ENCODE measurements at regions not wholly inside any gene's neighbourhood (a gene's known extent, or its start where the extent isn't known, plus 50 kb on each side); places are given as distances from the start of the nearest gene placed in this dataset.

DNA sequence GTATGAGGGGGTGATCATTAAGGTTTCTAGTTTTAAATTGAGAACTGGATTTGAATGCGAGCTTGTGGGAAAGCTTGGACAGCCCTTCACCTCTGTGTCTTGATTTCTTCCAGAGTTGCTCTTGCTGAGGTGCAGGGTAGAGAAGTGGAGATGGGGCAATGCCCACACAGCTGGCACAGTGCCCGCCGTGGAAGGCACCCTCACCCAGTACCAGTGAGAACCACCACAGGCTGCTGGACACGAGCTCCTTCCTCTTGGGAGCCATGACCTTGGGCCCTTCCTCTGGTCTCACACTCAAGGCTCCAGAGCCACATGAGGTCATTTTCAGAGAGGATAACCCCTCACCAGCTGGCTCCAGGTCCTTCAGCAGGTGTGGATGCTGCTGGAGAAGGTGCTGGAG, 67.3 kb downstream of the DACT2 start:
- intact Hi-C loops (cut with micrococcal nuclease) (no loop called here), in situ Hi-C loops (cut with MboI) (no loop called here)
- ChIA-PET POLR2A (interaction anchor here (0.6 kb wide), 1 partner anchor 54 kb away, joined by 4 read pairs; no protein-coding TSS in a partner anchor), CTCF (ENCODE audit: low intra/inter-chr PET ratio) (no interaction called here)
- Histone ChIP-seq H4K20me1 (replicated peaks; ENCODE audit: control insufficient read depth, insufficient read depth, low read length) (no peaks in the 10 kb centered on the region; the same call in 1 of the 2 replicates), H3K9ac (ENCODE audit: insufficient read depth in 1 of 2, low read depth in 2 of 2, low read length in 2 of 2) (no peak overlapping the region), H3K9me1 (ENCODE audit: control insufficient read depth, insufficient read depth, low read length) (no peaks in the 10 kb centered on the region), H3K79me2 (ENCODE audit: control insufficient read depth, insufficient read depth, low read length) (no peaks in the 10 kb centered on the region), H3K27me3 (ENCODE audit: control insufficient read depth in 2 of 2, insufficient read depth in 2 of 2, low read length in 2 of 2) (peaks cover 27 to 44% of the 10 kb centered on the region in 2 experiments; a peak in 4 of 5 replicates), H3K4me2 (ENCODE audit: insufficient read depth, low read length) (no peak overlapping the region), H3K4me3 (no peak overlapping the region), H2AFZ (ENCODE audit: low read depth, low read length) (no peak overlapping the region), H3K9me3 (replicated peaks; ENCODE audit: control insufficient read depth, insufficient read depth, low read depth, low read length) (no peaks in the 10 kb centered on the region), H3K36me3 (ENCODE audit: control insufficient read depth, insufficient read depth, low read length) (no peaks in the 10 kb centered on the region), H3K4me1 (replicated peaks in 1 of 2; ENCODE audit: control insufficient read depth in 2 of 2, insufficient read depth in 2 of 2, low read length in 2 of 2) (no peaks in the 10 kb centered on the region), H3K27ac (ENCODE audit: extremely low read depth, low read depth, low read length) (no peak overlapping the region)
- TF ChIP-seq ZNF146 (CRISPR knock-in tag; IDR thresholded peaks at IDR 0.05; ENCODE audit: unreplicated experiment) (no peak), C11orf30 (IDR thresholded peaks at IDR 0.05; ENCODE audit: low read depth) (no peak), MTF1 (CRISPR knock-in tag; IDR thresholded peaks at IDR 0.05; ENCODE audit: borderline replicate concordance) (no peak), L3MBTL2 (IDR thresholded peaks at IDR 0.05) (no peak), ZNF766 (CRISPR knock-in tag; conservative IDR thresholded peaks at IDR 0.05) (no peak), ILK (tag; IDR thresholded peaks at IDR 0.05; ENCODE audit: borderline replicate concordance, low read depth) (no peak), ZNF224 (CRISPR knock-in tag; IDR thresholded peaks at IDR 0.05) (no peak), CBFA2T2 (conservative IDR thresholded peaks at IDR 0.05) (no peak), MAFK (IDR thresholded peaks at IDR 0.05; ENCODE audit: low read length) (no peak), HIVEP1 (CRISPR knock-in tag; IDR thresholded peaks at IDR 0.05) (no peak)
- TF ChIP-seq, protein P1, sequence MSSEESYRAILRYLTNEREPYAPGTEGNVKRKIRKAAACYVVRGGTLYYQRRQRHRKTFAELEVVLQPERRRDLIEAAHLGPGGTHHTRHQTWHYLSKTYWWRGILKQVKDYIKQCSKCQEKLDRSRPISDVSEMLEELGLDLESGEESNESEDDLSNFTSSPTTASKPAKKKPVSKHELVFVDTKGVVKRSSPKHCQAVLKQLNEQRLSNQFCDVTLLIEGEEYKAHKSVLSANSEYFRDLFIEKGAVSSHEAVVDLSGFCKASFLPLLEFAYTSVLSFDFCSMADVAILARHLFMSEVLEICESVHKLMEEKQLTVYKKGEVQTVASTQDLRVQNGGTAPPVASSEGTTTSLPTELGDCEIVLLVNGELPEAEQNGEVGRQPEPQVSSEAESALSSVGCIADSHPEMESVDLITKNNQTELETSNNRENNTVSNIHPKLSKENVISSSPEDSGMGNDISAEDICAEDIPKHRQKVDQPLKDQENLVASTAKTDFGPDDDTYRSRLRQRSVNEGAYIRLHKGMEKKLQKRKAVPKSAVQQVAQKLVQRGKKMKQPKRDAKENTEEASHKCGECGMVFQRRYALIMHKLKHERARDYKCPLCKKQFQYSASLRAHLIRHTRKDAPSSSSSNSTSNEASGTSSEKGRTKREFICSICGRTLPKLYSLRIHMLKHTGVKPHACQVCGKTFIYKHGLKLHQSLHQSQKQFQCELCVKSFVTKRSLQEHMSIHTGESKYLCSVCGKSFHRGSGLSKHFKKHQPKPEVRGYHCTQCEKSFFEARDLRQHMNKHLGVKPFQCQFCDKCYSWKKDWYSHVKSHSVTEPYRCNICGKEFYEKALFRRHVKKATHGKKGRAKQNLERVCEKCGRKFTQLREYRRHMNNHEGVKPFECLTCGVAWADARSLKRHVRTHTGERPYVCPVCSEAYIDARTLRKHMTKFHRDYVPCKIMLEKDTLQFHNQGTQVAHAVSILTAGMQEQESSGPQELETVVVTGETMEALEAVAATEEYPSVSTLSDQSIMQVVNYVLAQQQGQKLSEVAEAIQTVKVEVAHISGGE (CRISPR knock-in tag; IDR thresholded peaks at IDR 0.05), result no peak
- TF ChIP-seq, protein P2, sequence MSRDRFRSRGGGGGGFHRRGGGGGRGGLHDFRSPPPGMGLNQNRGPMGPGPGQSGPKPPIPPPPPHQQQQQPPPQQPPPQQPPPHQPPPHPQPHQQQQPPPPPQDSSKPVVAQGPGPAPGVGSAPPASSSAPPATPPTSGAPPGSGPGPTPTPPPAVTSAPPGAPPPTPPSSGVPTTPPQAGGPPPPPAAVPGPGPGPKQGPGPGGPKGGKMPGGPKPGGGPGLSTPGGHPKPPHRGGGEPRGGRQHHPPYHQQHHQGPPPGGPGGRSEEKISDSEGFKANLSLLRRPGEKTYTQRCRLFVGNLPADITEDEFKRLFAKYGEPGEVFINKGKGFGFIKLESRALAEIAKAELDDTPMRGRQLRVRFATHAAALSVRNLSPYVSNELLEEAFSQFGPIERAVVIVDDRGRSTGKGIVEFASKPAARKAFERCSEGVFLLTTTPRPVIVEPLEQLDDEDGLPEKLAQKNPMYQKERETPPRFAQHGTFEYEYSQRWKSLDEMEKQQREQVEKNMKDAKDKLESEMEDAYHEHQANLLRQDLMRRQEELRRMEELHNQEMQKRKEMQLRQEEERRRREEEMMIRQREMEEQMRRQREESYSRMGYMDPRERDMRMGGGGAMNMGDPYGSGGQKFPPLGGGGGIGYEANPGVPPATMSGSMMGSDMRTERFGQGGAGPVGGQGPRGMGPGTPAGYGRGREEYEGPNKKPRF (IDR thresholded peaks at IDR 0.05; ENCODE audit: low read depth, low read length), result no peak
- TF ChIP-seq, protein P3, sequence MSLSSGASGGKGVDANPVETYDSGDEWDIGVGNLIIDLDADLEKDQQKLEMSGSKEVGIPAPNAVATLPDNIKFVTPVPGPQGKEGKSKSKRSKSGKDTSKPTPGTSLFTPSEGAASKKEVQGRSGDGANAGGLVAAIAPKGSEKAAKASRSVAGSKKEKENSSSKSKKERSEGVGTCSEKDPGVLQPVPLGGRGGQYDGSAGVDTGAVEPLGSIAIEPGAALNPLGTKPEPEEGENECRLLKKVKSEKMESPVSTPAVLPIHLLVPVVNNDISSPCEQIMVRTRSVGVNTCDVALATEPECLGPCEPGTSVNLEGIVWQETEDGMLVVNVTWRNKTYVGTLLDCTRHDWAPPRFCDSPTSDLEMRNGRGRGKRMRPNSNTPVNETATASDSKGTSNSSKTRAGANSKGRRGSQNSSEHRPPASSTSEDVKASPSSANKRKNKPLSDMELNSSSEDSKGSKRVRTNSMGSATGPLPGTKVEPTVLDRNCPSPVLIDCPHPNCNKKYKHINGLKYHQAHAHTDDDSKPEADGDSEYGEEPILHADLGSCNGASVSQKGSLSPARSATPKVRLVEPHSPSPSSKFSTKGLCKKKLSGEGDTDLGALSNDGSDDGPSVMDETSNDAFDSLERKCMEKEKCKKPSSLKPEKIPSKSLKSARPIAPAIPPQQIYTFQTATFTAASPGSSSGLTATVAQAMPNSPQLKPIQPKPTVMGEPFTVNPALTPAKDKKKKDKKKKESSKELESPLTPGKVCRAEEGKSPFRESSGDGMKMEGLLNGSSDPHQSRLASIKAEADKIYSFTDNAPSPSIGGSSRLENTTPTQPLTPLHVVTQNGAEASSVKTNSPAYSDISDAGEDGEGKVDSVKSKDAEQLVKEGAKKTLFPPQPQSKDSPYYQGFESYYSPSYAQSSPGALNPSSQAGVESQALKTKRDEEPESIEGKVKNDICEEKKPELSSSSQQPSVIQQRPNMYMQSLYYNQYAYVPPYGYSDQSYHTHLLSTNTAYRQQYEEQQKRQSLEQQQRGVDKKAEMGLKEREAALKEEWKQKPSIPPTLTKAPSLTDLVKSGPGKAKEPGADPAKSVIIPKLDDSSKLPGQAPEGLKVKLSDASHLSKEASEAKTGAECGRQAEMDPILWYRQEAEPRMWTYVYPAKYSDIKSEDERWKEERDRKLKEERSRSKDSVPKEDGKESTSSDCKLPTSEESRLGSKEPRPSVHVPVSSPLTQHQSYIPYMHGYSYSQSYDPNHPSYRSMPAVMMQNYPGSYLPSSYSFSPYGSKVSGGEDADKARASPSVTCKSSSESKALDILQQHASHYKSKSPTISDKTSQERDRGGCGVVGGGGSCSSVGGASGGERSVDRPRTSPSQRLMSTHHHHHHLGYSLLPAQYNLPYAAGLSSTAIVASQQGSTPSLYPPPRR (CRISPR knock-in tag; IDR thresholded peaks at IDR 0.05; ENCODE audit: borderline replicate concordance), result no peak
- no TSS peak for BruUV-seq (replicated peaks)
- no peak for DNase-seq (ENCODE audit: extremely low read depth in 1 of 4, low spot score in 3 of 4)
- no peak for FAIRE-seq
- no peak for ATAC-seq
- WGBS (ENCODE audit: insufficient coverage, low coverage, missing lambda C conversion rate), result 0% methylated on average over 4 of the region's 4 CpGs
